ENCODE measurements at regions not wholly inside any gene's neighbourhood (a gene's known extent, or its start where the extent isn't known, plus 50 kb on each side); places are given as distances from the start of the nearest gene placed in this dataset.

DNA sequence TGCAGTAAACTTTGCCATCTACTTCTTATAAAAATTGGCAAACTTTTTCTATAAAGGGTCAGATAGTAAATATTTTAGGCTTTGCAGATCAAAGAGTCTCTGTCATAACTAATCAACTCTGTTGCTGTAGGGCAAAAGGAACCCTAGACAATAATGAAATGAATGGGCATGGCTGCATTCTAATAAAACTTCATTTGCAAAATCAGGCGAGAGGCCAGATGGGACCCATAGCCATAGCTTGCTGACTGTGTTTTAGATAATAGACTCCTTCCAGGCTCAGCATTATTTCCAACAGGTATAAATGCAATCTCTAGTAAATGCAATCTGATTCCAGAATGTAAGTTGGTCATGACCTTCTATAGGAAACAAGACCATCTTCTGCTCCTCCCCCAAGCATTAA lies 490.7 kb downstream of the TOX3 start:
- DNase-seq (ENCODE audit: low read depth in 2 of 3, low spot score in 2 of 3), result no peak

DNA sequence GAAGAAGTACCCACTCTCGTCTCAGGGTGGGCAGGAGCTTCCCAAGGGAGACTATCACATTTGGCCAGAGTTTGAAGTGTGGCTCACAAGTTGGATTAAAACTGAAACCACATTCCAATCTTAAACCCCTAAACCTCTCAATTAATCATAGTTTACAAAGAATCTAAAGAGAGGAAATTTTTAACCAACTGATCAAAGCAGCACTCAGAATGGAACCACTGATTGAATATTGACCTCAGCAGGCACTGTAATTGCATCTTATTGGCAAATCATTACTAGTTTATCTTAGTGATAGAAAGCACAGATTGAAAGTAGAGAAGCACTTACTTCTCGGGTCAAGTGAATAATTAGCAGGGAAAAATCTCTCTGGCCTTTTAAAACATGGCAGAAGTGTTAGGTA lies 491.6 kb downstream of the TOX3 start:
- no peak for DNase-seq (ENCODE audit: low read depth in 2 of 3, low spot score in 2 of 3)

DNA sequence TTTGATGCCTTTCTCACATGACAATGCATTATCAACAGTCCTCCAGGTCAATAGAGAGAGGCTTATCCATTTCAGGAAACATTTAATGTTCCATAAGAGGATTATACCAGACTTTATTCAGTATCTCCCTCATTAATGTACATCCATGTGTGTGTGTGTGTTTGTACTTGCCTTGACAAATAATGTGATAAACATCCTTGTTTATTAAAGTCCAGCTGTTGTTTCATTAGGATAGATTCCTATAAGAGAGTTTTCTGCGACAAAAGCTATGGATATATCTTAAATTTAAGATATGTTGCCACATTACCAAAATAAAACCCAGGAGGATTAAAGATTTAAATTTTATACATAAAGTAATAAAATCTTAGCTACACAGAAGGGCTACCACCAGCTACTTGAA lies 492.6 kb downstream of the TOX3 start:
- DNase-seq (ENCODE audit: low read depth in 2 of 3, low spot score in 2 of 3), result no peak

DNA sequence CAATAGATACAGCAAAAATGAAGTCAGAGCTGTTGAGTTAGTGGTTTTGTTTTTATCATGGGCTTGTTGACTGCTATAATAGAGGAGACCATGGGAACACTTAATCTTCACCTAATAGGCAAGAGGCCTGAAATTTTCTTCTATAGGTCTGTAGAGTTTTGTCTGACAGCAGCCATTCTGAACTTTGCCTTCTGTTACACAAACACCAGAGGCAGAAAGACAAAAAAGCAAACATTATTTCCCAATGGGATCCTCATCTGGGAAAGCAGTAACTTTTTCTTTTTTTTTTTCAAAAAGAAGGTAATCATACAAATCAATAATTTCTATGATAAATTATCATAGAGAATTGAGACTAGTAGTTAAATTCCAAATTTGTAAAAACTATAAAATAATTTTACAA lies 494.1 kb downstream of the TOX3 start:
- no peak for DNase-seq (ENCODE audit: low read depth in 2 of 3, low spot score in 2 of 3)

DNA sequence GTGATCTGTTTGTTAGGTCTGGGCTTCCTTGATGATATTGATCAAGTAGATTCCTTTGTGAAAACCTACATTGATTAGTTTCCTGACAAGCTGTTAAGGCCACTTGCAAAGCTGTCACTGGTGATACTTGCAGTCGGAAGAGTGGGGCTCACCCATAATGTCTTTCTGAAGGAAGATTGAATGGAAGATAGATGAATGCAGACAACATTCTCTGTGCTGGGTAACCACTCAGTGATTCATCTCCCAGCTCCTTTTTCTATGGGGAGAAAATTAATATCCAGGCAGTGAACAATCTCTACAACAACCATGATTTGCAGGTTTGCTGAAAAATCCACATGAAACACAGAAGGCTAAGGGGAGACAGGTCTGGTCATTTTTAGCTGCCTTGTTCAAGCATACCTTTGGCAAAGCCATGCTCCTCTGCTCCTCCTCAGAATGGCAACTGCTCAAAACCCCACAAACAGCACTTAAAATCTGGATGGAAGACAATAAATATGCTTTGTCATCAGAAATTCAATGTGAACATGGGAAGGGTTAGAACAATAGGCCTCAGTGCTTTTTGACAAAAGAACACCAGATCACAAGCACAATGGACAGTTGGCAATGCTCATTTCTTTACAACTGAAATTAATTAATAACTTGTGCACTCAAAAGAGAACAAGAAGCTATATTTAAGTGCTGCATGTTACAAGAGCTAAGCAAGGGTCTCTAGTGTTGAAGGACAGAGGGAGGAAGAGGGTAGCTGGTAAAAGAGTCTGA lies 495.4 kb downstream of the TOX3 start:
- no peak for DNase-seq (ENCODE audit: low read depth in 2 of 3, low spot score in 2 of 3)

DNA sequence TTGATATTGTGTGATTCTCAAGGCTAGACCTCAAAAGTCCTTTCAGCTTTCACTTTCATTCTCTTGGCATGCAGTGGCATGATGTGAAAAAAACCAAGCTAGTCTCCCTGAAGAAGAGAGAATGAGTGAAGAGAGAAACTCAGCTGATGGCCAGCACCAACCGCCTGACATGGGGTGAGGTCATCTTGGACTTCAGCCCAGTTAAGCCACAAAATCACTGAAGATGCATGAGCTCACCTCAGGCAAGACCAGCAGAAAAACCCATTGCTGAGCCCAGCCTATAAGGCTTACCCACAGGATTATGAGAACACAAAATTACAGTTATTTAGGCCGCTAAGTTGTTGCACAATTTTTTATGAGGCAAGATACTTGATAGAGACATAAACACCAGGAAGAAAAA lies 496.5 kb downstream of the TOX3 start:
- no peak for DNase-seq (ENCODE audit: low read depth in 2 of 3, low spot score in 2 of 3)

DNA sequence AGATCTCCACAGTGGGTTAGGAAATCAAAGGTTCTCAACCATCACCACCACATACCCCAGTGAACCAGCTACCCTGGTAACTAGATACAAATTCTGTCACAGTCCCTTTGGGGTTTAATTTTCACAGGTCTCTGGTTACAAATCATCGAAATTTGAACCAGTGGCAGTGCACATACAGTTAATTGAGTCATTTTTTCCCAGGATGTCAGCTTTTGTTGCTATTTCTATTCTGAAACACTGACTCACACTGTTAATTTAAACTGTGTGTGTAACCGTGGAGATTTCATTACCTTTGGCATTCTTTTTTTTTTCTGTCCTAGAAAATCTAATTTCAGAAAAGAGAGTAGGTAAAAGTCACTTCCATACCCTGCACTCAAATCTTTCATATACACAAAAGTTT lies 511.5 kb downstream of the TOX3 start:
- no peak for DNase-seq (ENCODE audit: low read depth in 2 of 3, low spot score in 2 of 3)

DNA sequence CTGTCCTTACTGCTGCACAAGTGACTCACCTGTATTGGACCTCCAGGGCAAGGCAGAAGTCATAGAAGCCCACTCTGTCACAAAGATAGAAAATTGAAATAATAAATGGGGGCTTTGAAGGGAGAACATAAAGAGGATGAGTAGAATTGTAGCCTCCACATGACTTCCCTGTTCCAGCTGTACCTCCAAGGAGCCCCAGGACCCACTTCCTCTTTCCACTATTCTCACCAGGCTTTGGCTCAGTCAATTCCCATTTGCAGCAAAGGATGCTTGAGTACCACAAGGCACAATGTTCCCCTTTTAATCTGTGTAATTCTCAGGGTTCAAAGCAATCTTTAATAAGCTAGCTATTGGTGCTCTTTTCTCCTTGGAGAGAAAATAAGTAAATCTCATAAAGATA lies 512.1 kb downstream of the TOX3 start:
- no peak for DNase-seq (ENCODE audit: low read depth in 2 of 3, low spot score in 2 of 3)

DNA sequence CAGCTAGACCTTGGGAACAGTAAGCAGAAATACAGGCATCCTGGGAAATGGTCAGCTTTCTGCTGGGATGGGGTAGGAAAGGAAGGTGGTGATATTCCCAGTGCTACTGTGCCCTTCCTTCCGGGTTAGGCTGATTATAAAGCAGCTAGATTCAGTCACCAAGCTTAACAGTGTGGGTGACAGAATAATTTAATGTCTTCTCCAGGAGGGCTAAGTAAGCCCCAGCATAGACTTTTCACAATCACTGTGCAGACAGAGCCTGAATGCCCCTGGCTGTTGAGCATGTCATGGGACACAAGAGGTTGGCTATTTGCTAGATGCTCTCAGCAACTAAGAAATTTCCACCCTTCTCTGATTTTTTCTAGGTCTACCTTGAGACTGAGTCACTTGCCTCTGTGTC lies 513.0 kb downstream of the TOX3 start:
- no peak for DNase-seq (ENCODE audit: low read depth in 2 of 3, low spot score in 2 of 3)

DNA sequence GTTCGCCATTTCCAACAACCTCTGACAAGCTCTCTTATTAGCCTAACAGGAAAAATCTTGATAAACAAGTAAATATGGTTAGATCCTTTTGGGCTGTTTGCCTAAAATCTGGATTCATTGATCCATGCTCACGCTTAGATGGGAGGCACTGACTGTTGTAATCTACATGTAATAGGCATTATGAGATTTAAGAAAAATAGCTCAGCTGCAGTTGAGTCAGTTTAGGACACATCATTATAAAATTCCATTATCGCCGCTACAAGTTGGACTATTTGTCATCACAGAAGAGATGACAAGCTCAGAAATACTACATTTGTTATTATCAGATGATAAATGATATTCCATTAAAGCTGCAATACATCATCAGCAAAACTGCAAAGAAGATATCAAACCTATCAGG lies 524.0 kb downstream of the TOX3 start:
- DNase-seq (ENCODE audit: low read depth in 2 of 3, low spot score in 2 of 3), result no peak

DNA sequence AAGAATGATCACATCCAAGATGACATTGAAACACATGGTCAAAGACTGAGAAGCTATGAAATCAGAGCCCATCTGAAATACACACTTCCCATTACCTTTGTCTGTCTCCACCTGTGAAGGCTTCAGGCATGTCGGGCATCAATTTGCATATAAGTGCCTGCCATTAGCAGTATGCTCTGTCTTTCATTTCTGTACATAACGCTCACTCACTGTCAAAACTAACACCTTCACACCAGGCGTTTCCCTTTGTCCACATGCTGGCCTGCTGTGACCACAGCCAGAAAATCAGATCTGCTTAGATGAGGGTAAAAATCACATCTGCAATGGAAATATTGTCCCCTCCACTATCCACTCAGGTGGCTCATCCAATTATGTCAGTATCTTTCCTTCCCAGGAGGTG lies 524.8 kb downstream of the TOX3 start:
- DNase-seq (ENCODE audit: low read depth in 2 of 3, low spot score in 2 of 3), result no peak

DNA sequence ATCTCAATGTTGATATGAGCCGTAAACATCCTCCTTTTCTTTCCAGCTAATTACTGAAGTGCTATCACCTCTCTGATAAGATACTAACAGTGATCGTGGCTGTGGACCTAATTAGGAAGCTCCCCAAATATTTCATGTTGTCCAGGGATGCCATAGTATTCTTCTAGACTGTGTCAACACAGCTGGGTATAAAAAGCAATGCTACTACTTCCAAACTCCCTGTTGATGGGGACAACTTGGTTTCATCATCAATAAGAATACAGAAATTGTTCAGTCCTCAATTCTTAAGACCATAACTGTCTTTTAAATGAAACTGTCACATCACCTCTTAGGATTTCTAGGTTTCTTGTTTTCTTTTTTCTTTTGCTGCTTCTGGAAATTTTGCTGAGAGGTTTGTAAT lies 530.6 kb downstream of the TOX3 start:
- DNase-seq (ENCODE audit: low read depth in 2 of 3, low spot score in 2 of 3), result no peak

DNA sequence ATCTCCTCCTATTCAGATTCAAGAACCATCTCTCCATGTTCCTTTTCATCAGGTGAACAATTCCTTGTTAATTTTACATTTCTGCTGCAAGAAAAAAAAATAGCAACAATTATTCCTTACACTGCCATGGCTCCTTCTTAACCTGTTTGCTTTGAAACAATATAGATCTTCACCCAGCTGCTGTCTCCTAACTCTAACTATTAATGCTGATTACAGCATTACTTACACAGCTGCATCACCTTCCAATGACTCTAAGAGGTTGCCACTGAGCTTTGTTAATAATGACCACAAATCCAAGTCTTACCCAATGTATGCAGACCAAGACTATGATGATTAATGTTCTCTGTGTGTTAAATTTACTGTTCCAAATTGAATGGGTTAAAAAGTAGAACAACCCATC lies 541.4 kb downstream of the TOX3 start:
- DNase-seq (ENCODE audit: low read depth in 2 of 3, low spot score in 2 of 3), result no peak

DNA sequence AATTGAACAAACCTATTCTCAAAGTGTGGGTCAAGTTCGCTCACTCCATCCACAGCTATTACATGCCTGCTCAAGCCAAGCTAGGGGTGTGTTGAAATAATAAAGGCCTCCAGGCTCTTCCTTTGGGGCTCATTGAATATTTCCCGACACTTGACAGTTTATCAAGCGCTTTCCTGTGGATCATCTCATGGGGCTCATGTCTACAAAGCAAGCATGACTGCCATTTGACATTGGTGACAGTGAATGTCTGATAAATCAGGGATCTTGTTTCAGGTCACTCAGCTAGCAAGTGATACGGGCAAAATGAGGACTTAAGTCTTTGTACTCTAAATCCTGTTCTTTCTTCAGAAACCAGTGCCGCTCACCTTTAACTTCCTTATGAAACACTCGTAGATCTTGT lies 542.6 kb downstream of the TOX3 start:
- no peak for DNase-seq (ENCODE audit: low read depth in 2 of 3, low spot score in 2 of 3)

DNA sequence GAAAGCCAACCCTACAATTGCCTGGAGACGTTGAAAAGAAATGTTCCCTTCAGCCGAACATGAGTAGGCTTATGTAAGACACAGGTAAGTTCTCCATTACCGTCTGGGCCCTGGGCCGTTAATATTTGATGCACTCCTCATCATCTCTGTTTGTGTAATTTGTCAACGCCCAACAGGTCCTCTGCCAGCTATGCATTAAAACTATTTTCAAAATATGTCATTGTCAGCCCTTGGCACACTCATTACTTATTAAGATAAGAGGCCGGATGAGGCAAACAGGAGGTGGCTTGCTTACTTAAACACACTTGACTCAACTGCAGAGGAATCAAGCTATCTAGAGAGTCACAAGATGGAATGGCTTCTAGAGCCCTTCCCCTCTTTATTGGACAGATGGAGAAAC lies 544.9 kb downstream of the TOX3 start:
- DNase-seq (ENCODE audit: low read depth in 2 of 3, low spot score in 2 of 3), result no peak

DNA sequence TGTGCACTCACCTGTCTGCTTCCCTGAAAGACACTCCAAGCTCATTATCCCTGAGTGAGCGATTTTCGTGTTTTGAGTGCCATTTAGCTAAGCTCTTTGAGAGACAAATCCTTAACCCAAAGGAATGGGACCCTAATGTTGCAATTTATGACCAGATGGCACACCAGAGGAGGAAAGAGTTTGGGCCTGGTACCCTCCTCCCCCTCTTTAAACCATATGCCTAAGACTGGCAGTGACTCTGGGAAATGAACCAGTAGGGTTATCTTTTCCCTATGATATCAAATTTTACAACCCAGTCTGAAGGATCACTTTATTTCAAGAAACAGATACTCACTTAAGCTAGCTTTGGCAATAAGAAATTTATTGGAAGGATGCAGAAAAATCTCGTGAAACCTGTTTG lies 550.4 kb downstream of the TOX3 start:
- DNase-seq (ENCODE audit: low read depth in 2 of 3, low spot score in 2 of 3), result no peak

DNA sequence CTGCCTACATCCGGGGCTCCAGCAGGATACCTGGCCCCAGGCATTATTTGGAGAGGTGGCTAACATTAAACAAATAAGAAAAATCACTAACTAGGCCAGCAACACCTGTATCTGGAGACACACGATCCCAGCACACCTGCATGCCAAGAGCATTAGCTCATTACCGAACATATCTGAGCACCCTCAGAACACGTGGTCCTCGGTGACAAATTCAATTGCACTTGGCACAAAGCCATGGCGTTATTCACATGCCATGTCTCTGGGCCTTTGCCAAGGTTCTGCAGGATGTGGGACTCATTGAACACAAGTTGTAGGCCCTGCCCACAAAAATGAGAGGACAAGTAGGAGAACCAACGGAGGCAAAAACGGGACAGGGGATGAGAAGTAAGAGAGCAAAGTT lies 552.3 kb downstream of the TOX3 start:
- DNase-seq (ENCODE audit: low read depth in 2 of 3, low spot score in 2 of 3), result no peak

DNA sequence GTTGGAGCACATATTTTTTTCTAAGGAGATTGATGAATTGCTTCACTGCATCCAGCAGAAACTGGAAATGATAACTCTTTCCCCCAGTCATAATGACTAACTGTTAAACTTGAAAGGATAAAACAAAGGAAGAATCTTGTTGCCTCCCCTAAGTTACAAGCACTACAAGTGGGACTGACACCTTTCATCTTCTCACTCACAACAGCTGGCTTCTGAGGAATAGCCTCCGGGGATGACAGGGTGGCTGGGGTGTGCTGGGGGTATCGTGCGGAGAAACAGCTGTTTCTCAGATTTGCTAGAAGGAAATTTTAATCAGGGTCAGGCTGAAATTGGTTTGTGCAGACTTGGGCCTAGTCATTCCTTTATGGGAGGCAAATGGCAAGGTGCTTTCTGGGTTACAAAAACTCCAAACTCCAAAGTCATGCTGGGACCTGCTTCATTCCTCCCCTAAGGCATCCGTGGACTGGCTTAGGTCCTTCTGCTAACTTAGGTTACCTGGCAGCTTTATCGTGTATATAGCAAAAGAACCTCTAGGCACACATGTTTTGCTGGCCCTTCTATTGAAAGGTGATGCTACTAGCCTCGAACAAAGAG lies 557.2 kb downstream of the TOX3 start:
- no peak for DNase-seq (ENCODE audit: low read depth in 2 of 3, low spot score in 2 of 3)

DNA sequence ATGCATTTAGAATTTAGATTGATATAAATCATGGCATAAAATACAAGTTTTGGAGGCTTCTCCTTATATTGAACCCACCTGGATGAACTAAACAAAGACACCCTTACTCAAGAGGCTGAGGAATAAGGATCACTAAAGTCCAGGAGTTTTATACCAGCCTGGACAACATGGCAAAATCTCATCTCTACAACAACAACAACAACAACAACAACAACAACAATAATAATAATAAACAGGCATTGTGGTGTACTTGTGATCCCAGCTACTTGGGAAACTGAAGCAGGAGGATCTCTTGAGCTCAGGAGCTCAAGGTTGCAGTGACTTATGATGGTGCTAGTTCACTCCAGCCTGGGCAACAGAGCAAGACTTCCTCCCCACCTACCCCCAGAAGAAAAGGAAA lies 558.0 kb downstream of the TOX3 start:
- DNase-seq (ENCODE audit: low read depth in 2 of 3, low spot score in 2 of 3), result no peak

DNA sequence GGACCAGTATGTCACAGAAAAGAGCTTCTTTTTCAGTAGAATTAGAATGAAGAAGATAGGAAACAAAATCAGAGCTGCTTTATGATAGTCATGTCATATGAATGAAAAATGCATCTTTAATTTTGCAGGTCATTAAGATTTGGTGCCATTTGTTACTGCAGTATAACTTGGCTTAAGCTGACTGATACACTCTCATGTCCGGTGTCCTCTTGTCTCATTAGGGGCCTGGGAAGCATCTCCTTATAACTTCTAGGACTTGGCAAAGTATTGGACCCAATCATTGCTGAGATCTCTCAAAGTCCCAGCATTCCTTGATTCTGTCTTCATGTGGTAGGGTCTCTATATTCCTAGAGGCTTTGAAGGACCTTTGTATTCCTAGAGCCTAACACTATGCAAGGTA lies 559.4 kb downstream of the TOX3 start:
- no peak for DNase-seq (ENCODE audit: low read depth in 2 of 3, low spot score in 2 of 3)

DNA sequence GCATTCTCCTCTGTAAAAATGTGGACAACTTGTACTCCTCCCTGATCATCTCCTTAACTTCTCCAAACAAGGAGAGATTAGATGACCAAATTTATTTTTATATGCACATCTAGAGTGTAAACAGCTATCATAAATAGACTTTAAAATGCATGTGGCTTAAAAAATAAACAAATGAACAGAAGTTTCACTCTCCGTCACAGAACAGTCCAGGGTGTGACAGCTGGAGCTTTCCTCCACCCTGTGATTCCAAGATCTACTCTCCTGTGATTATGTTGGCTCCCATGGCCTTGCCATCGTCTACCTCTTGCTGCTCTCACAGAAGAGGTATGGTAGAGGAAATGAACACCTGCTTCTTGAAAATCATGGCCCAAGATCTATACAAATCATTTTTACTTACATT lies 560.2 kb downstream of the TOX3 start:
- DNase-seq (ENCODE audit: low read depth in 2 of 3, low spot score in 2 of 3), result no peak

DNA sequence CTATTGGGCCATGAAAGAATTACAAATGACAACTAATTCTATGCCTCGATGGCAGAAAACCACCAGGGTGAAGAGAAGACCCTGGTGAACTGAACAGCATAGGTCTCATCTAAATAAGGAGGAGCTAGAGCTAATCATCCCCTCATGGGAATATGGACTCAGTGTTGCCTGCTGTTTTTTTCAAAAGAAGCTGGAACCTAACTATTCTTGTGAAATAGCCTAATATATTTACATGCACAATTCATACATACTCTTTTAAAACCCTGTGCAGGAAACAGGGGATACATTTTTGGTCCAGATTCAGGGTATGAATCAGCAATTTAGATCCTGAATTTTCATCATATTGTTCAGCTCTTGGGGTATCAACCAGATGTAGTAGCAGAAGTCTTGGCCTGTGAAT lies 560.6 kb downstream of the TOX3 start:
- no peak for DNase-seq (ENCODE audit: low read depth in 2 of 3, low spot score in 2 of 3)

DNA sequence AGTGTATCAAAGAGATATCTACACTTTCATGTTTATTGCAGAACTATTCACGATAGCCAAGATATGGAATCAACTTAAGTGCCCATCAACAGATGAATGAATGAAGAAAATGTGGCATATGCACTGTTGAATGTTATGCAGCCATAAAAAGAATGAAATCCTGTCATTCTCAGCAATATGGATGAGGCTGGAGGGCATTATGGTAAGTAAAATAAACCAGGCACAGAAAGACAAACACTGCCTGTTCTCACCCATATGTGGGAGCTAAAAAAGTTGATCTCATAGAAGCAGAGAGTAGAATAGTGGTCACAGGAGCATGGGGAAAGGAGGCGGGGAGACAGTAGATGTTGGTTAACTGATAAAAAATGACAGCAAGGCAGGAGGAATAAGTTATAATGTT lies 561.8 kb downstream of the TOX3 start:
- no peak for DNase-seq (ENCODE audit: low read depth in 2 of 3, low spot score in 2 of 3)
